ENCODE measurements at regions not wholly inside any gene's neighbourhood (a gene's known extent, or its start where the extent isn't known, plus 50 kb on each side); places are given as distances from the start of the nearest gene placed in this dataset.

DNA sequence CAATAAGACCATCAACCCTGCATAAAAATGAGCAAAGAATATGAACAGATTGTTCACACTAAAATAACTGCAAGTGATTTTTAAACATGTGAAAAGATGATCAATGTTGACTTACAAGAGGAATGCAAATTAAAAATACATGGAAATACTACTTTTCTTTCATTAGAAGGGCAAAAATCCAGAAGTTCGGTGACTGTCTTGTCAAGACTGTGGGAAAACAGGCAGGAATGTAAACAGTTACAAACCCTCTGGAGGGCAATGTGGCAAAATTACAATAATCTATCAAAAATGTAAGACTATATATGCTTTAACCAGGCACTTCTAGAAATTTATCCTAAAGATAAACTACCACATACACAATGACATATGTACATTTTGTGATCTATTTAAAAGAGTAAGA lies 86.7 kb downstream of the TNFAIP3 start:
- Mint-ChIP-seq H3K4me1 (ENCODE audit: low read depth, unreplicated experiment) (no peaks in the 10 kb centered on the region), H3K27me3 (ENCODE audit: unreplicated experiment) (no peaks in the 10 kb centered on the region), H3K27ac (ENCODE audit: unreplicated experiment) (no peak overlapping the region), H3K9me3 (ENCODE audit: low read depth, unreplicated experiment) (peaks cover 2% of the 10 kb centered on the region), H3K4me3 (ENCODE audit: low read depth, unreplicated experiment) (no peak overlapping the region), H3K36me3 (ENCODE audit: insufficient read depth, unreplicated experiment) (no peaks in the 10 kb centered on the region)
- no TSS peak for BruUV-seq (replicated peaks)
- TF ChIP-seq, protein P1, sequence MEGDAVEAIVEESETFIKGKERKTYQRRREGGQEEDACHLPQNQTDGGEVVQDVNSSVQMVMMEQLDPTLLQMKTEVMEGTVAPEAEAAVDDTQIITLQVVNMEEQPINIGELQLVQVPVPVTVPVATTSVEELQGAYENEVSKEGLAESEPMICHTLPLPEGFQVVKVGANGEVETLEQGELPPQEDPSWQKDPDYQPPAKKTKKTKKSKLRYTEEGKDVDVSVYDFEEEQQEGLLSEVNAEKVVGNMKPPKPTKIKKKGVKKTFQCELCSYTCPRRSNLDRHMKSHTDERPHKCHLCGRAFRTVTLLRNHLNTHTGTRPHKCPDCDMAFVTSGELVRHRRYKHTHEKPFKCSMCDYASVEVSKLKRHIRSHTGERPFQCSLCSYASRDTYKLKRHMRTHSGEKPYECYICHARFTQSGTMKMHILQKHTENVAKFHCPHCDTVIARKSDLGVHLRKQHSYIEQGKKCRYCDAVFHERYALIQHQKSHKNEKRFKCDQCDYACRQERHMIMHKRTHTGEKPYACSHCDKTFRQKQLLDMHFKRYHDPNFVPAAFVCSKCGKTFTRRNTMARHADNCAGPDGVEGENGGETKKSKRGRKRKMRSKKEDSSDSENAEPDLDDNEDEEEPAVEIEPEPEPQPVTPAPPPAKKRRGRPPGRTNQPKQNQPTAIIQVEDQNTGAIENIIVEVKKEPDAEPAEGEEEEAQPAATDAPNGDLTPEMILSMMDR (IDR thresholded peaks at IDR 0.05; ENCODE audit: unreplicated experiment), result no peak
- intact Hi-C loops (cut with micrococcal nuclease; ENCODE audit: unreplicated experiment), result no loop called here
- DNase-seq, result no peak
- CTCF ChIA-PET, result no interaction called here

DNA sequence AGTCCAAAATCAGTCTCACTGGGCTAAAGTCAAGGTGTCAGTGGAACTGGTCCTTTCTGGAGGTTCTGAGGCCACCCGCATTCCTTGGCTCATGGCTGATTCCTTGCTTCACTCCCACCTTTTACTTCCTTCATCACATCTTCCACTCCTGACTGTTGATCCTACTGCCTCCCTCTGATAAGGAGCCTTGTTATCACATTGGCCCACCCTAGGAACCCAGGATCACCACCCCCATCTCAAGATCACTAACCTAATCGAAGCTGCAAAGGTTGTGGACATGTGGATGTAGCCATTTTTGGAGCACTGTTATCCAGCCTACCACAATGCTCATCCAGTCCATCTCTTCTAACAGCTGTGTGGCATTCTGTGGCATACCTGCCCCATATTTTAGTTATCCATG lies 87.2 kb downstream of the TNFAIP3 start:
- intact Hi-C loops (cut with micrococcal nuclease; ENCODE audit: unreplicated experiment), result no loop called here
- peaks cover 4% of the 10 kb centered on the region for H3K9me3 Mint-ChIP-seq (ENCODE audit: low read depth, unreplicated experiment)
- DNase-seq, result no peak
- H3K27ac Mint-ChIP-seq (ENCODE audit: unreplicated experiment), result no peak overlapping the region
- H3K36me3 Mint-ChIP-seq (ENCODE audit: insufficient read depth, unreplicated experiment), result no peaks in the 10 kb centered on the region
- no peaks in the 10 kb centered on the region for H3K4me1 Mint-ChIP-seq (ENCODE audit: low read depth, unreplicated experiment)
- no TSS peak for BruUV-seq (replicated peaks)
- no peaks in the 10 kb centered on the region for H3K27me3 Mint-ChIP-seq (ENCODE audit: unreplicated experiment)
- CTCF ChIA-PET, result no interaction called here
- TF ChIP-seq, protein P1 (IDR thresholded peaks at IDR 0.05; ENCODE audit: unreplicated experiment), result no peak
- no peak overlapping the region for H3K4me3 Mint-ChIP-seq (ENCODE audit: low read depth, unreplicated experiment)

DNA sequence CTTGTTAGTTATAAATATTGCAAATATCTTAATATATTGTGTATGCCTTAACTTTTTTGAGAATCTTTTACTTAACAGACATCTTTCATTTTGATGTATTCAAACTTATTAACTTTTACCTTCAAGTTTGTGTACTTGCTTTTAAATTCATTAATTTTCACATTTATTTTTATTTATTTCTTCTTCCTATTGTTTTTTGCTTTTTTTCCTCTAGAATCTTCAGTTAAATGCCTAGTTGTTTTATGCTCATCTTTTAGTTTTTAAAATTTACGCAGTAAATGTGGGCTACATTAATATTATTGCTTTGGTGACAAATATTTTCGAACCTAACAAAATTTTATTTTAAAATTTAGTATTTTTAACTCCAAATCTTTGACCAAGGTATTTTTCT lies 89.0 kb downstream of the TNFAIP3 start:
- BruUV-seq (replicated peaks), result no TSS peak
- CTCF ChIA-PET, result no interaction called here
- H3K4me3 Mint-ChIP-seq (ENCODE audit: low read depth, unreplicated experiment), result no peak overlapping the region
- no peaks in the 10 kb centered on the region for H3K27me3 Mint-ChIP-seq (ENCODE audit: unreplicated experiment)
- TF ChIP-seq, protein P1 (IDR thresholded peaks at IDR 0.05; ENCODE audit: unreplicated experiment), result no peak
- no peaks in the 10 kb centered on the region for H3K4me1 Mint-ChIP-seq (ENCODE audit: low read depth, unreplicated experiment)
- intact Hi-C loops (cut with micrococcal nuclease; ENCODE audit: unreplicated experiment), result no loop called here
- DNase-seq, result no peak
- no peaks in the 10 kb centered on the region for H3K36me3 Mint-ChIP-seq (ENCODE audit: insufficient read depth, unreplicated experiment)
- H3K9me3 Mint-ChIP-seq (ENCODE audit: low read depth, unreplicated experiment), result peaks cover 4% of the 10 kb centered on the region
- H3K27ac Mint-ChIP-seq (ENCODE audit: unreplicated experiment), result no peak overlapping the region

DNA sequence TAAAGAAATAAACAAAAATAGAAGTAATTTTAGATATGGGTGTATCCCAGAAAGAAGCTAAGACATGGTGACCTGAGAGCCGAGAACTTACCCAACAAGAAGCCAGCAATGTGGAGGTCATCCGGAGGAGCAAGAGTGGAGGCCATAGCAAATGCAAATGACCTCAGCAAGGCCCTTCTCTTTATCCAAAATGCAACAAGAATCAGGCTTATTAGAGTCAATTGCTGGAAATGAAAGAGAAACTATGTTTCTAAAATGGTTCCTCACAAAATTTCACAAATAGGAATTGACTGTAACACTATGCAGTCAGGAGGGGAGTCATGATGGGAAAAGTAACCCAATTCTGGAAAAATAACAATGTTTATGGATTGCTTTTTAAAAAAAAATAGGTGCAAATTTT lies 90.4 kb downstream of the TNFAIP3 start:
- no peaks in the 10 kb centered on the region for H3K27me3 Mint-ChIP-seq (ENCODE audit: unreplicated experiment)
- TF ChIP-seq, protein P1 (IDR thresholded peaks at IDR 0.05; ENCODE audit: unreplicated experiment), result no peak
- DNase-seq, result no peak
- H3K4me3 Mint-ChIP-seq (ENCODE audit: low read depth, unreplicated experiment), result no peak overlapping the region
- H3K36me3 Mint-ChIP-seq (ENCODE audit: insufficient read depth, unreplicated experiment), result no peaks in the 10 kb centered on the region
- CTCF ChIA-PET, result no interaction called here
- H3K27ac Mint-ChIP-seq (ENCODE audit: unreplicated experiment), result no peak overlapping the region
- no TSS peak for BruUV-seq (replicated peaks)
- intact Hi-C loops (cut with micrococcal nuclease; ENCODE audit: unreplicated experiment), result no loop called here
- peaks cover 4% of the 10 kb centered on the region for H3K9me3 Mint-ChIP-seq (ENCODE audit: low read depth, unreplicated experiment)
- no peaks in the 10 kb centered on the region for H3K4me1 Mint-ChIP-seq (ENCODE audit: low read depth, unreplicated experiment)

All from Calu3 (cell line).